Testis (tissue), 2 donors: ENCODE measurements at regions not wholly inside any gene's neighbourhood (a gene's known extent, or its start where the extent isn't known, plus 50 kb on each side); places are given as distances from the start of the nearest gene placed in this dataset.

Source experiments
- CTCF ChIP-seq, 3 experiments: fragments of 450-650 bp in 2 of 3; fragments of 200-600 bp in 1 of 3; sonication (generic) in 1 of 3; IDR thresholded peaks; one replicate each; pipeline ENCODE4 v1.5.1; 2016 to 2019; ENCODE audit warnings: antibody characterized with exemption in 3 of 3, mild to moderate bottlenecking in 2 of 3, moderate library complexity in 1 of 3
- POLR2A ChIP-seq: fragments of 450-650 bp; IDR thresholded peaks from one replicate; pipeline ENCODE4 v1.6.1; 2017; ENCODE audit warnings: antibody characterized with exemption, mild to moderate bottlenecking, moderate library complexity

DNA sequence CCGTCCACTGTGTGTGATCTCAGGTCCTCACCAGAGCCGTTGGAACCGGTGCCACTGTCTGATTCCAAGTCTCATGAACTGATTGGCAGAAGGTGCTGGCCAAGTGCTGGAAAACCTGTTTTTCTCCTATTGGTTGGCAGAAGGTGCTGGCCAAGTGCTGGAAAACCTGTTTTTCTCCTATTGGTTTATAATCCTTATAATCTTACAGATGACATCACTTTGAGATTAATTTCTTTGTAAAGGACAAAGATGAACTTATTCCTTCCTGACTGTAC, 1106.3 kb downstream of the BRD1 start:
- TF ChIP-seq POLR2A (no peak), CTCF (IDR thresholded peaks at IDR 0.05) (no peak)
